GM19463 (cell line): ENCODE measurements at regions not wholly inside any gene's neighbourhood (a gene's known extent, or its start where the extent isn't known, plus 50 kb on each side); places are given as distances from the start of the nearest gene placed in this dataset.
A peak's percentile ranks its signal among the peaks of the same experiment; 100 is the strongest.
"Not testable (repeated sequence)": the region's sequence is repeated elsewhere in the genome, so short reads cannot be mapped to it uniquely, and the experiment has no call there.

ENCODE experiments used
- ATAC-seq: cut with Tn5 transposase; IDR thresholded peaks from one replicate; pipeline ENCODE4 v1.9.1; 2021; ENCODE audit warnings: mild to moderate bottlenecking, moderate library complexity; ENCODE audit not compliant: unreplicated experiment

DNA sequence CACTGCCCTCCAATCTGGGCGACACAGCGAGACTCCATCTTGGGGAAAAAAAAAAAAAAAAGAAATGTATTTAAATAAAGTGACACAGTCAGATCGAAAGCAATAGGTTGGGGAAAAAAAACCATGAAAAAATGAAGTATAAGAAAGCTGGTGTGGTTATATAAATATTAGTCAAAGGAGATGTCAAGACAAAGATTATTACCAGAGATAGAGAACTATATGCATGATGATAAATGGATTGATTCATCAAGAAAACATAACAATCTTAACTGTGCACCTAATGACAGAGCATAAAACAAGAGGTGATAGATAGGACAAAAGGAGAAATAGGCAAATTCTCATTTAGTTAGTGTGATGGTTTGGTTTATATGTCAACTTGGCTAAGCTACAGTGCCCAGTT, 146.9 kb upstream of the AHI1 start:
- no peak for ATAC-seq

DNA sequence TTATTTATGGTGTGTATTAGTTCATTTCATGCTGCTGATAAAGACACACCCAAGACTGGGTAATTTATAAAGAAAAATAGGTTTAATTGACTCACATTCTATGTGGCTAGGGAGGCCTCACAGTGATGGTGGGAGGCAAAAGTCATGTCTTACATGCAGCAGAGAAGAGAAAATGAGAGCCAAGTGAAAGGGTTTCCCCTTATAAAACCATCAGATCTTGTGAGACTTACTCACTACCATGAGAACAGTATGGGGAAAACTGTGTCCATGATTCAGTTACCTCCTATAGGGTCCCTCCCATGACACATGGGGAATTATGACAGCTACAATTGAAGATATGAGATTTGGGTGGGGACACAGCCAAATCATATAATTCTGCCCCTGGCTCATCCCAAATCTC, 150.0 kb upstream of the AHI1 start:
- no peak for ATAC-seq

DNA sequence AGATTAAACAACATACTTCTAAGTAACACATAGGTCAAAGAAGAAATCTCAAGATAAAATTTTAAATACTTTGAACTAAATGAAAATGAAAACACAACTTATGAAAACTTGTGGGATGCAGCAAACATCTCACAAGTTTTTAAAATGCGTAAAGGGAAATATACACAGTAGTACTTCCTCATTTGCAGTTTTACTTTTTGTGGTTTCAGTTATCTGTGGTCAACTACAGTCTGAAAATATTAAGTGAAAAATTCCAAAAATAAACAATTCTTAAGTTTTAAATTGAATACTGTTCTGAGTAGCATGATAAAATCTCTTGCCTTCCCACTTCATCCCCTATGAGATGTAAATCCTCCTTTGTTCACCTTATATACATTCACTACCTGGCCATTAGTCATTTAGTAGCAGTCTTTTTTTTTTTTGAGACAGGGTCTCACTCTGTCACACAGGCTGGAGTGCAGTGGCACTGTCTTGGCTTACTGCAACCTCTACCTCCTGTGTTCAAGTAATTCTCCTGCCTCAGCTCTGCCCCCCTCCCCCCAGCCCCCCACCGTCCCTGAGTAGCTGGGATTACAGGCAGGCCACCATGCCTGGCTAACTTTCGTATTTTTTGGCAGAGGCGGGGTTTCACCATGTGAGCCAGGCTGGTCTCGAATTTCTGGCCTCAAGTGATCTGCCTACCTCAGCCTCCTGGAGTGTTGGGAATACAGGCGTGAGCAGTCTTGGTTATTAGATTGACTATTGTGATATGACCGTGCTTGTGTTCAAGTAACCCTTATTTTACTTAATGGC, 154.6 kb upstream of the AHI1 start:
- ATAC-seq: peak; percentile 93

DNA sequence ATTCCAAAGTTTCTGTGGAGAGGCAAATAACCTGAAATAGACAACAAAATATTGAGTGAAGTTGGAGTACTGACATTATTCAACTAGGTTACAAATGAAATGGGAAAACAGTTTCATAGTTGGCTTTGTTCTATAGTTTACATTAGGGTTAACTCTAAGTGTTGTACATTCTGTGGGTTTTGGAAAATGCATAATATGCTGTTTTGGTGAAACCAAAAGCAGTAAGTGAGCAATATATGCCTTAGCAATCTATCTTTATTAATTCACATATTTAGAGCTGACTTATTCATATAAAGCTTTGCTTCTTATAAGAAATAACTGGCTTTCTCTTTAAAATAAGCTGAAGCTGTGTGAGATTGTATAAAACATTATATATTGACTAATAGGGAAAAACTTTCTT, 157.5 kb upstream of the AHI1 start:
- ATAC-seq: no peak

- no peak for ATAC-seq
Measured at GRCh38 chr6:135657207-135657606, 159.7 kb upstream of the AHI1 start.

DNA sequence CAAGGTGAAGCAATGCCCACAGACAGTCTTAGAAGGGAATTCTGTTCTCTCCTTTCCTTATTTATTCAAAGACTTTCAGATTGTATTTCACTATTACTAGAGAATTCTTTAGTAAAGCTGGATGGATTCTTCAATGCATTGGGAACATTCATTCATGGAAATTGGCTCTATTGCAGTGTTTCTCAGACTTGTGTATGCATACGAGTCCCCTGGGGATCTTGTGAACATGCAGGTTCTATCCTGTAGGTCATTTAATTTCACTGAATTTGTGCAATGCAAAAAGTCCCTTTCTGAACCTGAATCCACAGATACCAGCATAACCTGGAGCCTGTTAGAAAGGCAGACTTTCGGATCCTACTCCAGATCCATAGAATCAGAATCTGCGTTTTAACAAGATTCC, 160.9 kb upstream of the AHI1 start:
- ATAC-seq: no peak

DNA sequence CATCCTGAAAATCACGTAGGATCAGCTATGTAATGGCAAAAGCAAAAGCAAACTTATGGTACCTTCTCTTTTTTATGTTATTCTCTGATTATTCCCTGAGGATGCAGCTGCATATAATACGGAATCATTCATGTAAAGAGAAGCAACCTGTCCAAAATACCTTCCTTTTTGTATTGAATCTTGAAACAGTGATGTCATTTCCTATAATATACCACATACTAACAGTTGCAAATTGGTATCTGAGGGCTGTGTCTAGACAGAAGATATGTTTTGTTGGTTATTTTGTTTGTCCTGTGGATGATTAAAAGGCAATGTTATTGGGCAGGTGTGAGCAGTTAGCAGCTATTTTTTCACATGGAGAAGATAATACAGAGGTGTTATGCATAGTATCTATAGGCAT, 161.4 kb upstream of the AHI1 start:
- ATAC-seq: no peak

- no peak for ATAC-seq
Measured at GRCh38 chr6:135664527-135664926, 167.0 kb upstream of the AHI1 start.

- ATAC-seq: no peak
Measured at GRCh38 chr6:135665935-135666334, 168.4 kb upstream of the AHI1 start.

GRCh38 chr6:135667691-135668455, 170.3 kb upstream of the AHI1 start:
- no peak for ATAC-seq

DNA sequence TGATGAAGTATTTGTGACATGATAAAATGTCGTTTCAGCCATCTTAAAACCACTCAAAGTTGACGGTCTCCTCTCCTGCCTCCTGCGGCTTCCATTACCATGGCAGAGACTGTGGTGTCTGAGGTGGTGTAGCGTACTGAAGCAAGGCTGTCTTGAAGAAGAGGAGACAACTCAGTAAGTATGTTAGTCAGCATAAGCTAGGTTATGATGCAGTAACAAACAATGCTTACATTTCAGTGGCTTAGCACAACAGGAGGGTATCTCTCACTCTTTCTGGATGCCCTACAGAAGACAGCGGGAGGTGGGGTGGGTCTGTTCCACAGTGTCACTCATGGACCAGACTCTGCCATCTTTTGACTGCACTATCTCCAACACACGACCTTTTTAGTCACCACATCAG, 174.7 kb upstream of the AHI1 start:
- no peak for ATAC-seq

- ATAC-seq: no peak
Measured at GRCh38 chr6:135673501-135674309, 176.2 kb upstream of the AHI1 start.

GRCh38 chr6:135675026-135675425, 176.5 kb upstream of the PDE7B start:
- ATAC-seq: no peak

- peak; percentile 60 for ATAC-seq
Measured at GRCh38 chr6:135675862-135676261, 175.6 kb upstream of the PDE7B start.

- ATAC-seq: no peak
Measured at GRCh38 chr6:135680964-135681913, 170.3 kb upstream of the PDE7B start.

- no peak for ATAC-seq
Measured at GRCh38 chr6:135686784-135687301, 164.7 kb upstream of the PDE7B start.

DNA sequence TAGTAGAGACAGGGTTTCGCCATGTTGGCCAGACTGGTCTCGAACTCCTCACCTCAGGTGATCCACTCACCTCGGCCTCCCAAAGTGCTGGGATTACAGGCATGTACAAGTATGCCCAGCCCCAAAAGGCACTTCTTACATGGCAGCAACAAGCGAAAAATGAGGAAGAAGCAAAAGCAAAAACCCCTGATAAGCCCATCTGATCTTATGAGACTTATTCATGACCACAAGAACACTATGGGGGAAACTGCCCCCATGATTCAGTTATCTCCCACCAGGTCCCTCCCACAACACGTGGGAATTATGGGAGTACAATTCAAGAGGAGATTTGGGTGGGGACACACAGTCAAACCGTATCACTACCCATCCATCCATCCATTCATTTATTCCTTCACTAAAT, 163.0 kb upstream of the PDE7B start:
- ATAC-seq: not testable (repeated sequence)

DNA sequence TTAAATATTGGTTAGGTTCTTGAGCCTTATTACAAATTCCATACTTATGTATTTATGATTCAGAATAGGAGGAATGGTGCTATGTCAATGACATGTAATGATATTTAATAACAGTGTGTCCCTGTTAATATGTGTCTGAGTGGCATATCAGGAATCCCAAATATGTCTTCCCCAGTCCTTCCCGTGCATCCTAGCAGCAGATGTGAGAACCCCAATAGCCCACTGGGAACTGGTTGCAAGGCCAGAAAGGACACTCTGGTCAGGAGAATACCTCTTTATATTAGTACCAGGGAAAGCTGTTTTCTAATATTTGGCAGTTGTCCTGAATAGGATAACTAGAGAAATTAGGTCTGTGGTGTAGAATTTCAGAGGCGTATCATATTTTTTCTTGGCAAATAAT, 159.1 kb upstream of the PDE7B start:
- no peak for ATAC-seq

DNA sequence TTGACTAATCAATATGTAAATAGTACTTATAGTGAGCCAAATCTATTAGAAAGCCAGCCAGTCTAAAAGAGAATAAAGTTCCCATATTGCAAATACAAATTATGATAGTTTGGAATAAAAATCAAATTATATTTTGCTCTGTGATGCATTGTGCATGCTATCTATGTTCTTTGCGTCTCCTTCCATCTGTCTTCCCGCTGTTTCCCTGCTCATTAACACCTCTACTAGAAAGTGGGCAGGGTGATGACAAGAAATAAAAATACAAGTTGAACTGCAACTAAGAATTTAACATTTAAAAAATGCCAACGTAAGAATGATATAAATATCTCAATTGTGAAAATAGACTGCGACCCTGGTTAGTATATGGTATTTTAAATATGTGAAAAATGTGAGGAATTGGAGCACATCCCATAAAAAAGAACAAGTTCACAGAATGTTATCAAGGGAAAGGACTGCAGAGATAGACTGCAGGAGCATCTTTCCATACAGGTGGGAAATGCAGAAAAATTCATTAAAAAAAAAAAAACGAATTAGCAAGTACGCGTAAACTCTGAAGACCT, 157.6 kb upstream of the PDE7B start:
- ATAC-seq: no peak

DNA sequence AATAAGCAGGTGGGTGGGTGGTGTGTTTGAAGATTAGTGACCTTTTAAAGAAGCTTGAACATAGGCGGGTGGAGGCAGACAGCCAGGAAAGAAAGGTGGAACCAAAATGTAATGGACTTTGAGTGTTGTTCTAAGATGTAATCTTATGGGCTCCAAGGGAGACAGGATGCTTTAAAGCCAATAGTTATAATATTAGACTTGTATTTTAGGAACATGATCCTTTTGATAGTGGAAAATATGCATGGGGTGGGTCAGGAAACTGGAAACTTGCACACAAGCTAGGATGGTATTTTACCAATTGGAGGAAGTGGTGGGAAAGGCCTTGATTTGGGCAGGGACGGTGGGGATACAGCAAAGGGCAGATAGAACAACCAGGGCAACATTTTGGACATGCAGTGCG, 151.8 kb upstream of the PDE7B start:
- no peak for ATAC-seq
